ENCODE measurements at regions not wholly inside any gene's neighbourhood (a gene's known extent, or its start where the extent isn't known, plus 50 kb on each side); places are given as distances from the start of the nearest gene placed in this dataset.
"Not testable (repeated sequence)": the region's sequence is repeated elsewhere in the genome, so short reads cannot be mapped to it uniquely, and the experiment has no call there.

- DNase-seq = not testable (repeated sequence)
These were observed 109.0 kb upstream of the DEFB108B start for GRCh38 chr11:71723991-71724390.

- not testable (repeated sequence) for DNase-seq
These were observed 102.3 kb upstream of the DEFB108B start for GRCh38 chr11:71730748-71731147.

- DNase-seq = not testable (repeated sequence)
These were observed 98.6 kb upstream of the DEFB108B start for GRCh38 chr11:71734368-71734767.

- not testable (repeated sequence) for DNase-seq
These were observed 94.7 kb upstream of the DEFB108B start for GRCh38 chr11:71738317-71738716.

- not testable (repeated sequence) for DNase-seq
These were observed 89.6 kb upstream of the DEFB108B start for GRCh38 chr11:71743385-71743784.

- not testable (repeated sequence) for DNase-seq
These were observed 87.3 kb upstream of the DEFB108B start for GRCh38 chr11:71745656-71746055.

- not testable (repeated sequence) for DNase-seq
These were observed 86.7 kb upstream of the DEFB108B start for GRCh38 chr11:71746263-71746662.

GRCh38 chr11:71748965-71749620 is 83.9 kb upstream of the DEFB108B start:
- DNase-seq = not testable (repeated sequence)

- DNase-seq = not testable (repeated sequence)
These were observed 82.1 kb upstream of the DEFB108B start for GRCh38 chr11:71750908-71751307.

- DNase-seq = not testable (repeated sequence)
These were observed 68.1 kb upstream of the DEFB108B start for GRCh38 chr11:71764695-71765491.

GRCh38 chr11:71767016-71767415 is 66.0 kb upstream of the DEFB108B start:
- not testable (repeated sequence) for DNase-seq

- DNase-seq = not testable (repeated sequence)
These were observed 60.8 kb upstream of the DEFB108B start for GRCh38 chr11:71772193-71772592.

- DNase-seq = no peak
These were observed 58.3 kb upstream of the DEFB108B start for GRCh38 chr11:71774603-71775222.

GRCh38 chr11:71780116-71780515 is 52.9 kb upstream of the DEFB108B start:
- not testable (repeated sequence) for DNase-seq

GRCh38 chr11:71780771-71781170 is 52.2 kb upstream of the DEFB108B start:
- DNase-seq = not testable (repeated sequence)

- DNase-seq = not testable (repeated sequence)
These were observed 51.5 kb upstream of the DEFB108B start for GRCh38 chr11:71781491-71781890.

GRCh38 chr11:71782229-71782861 is 50.7 kb upstream of the DEFB108B start:
- not testable (repeated sequence) for DNase-seq

GRCh38 chr11:71783191-71783590 is 49.8 kb upstream of the DEFB108B start:
- not testable (repeated sequence) for DNase-seq
